Pons (tissue), 1 donor: ENCODE measurements at regions not wholly inside any gene's neighbourhood (a gene's known extent, or its start where the extent isn't known, plus 50 kb on each side); places are given as distances from the start of the nearest gene placed in this dataset.

Experiments used
- DNase-seq: peaks from one replicate; pipeline ENCODE4 v3.0.0-alpha.2; 2016; ENCODE audit warnings: low spot score

GRCh38 chr11:119816660-119817059 is 87.7 kb upstream of the NECTIN1 start:
- no peak for DNase-seq

GRCh38 chr11:119814766-119815165 is 85.8 kb upstream of the NECTIN1 start:
- no peak for DNase-seq

- DNase-seq, result no peak
These were observed 81.7 kb upstream of the NECTIN1 start for GRCh38 chr11:119810478-119811232.

GRCh38 chr11:119809346-119809745 is 80.3 kb upstream of the NECTIN1 start:
- no peak for DNase-seq

GRCh38 chr11:119808407-119809185 is 79.6 kb upstream of the NECTIN1 start:
- DNase-seq, result no peak

- no peak for DNase-seq
These were observed 78.8 kb upstream of the NECTIN1 start for GRCh38 chr11:119807841-119808240.

GRCh38 chr11:119807402-119807801 is 78.4 kb upstream of the NECTIN1 start:
- DNase-seq, result no peak

GRCh38 chr11:119806064-119806915 is 77.3 kb upstream of the NECTIN1 start:
- DNase-seq, result no peak

- DNase-seq, result no peak
These were observed 76.7 kb upstream of the NECTIN1 start for GRCh38 chr11:119805663-119806062.

- DNase-seq, result no peak
These were observed 75.7 kb upstream of the NECTIN1 start for GRCh38 chr11:119804698-119805097.

- no peak for DNase-seq
These were observed 74.8 kb upstream of the NECTIN1 start for GRCh38 chr11:119803726-119804294.

- DNase-seq, result no peak
These were observed 74.1 kb upstream of the NECTIN1 start for GRCh38 chr11:119803139-119803538.

- DNase-seq, result no peak
These were observed 73.7 kb upstream of the NECTIN1 start for GRCh38 chr11:119802670-119803069.

GRCh38 chr11:119800619-119801018 is 71.6 kb upstream of the NECTIN1 start:
- DNase-seq, result no peak

- no peak for DNase-seq
These were observed 71.2 kb upstream of the NECTIN1 start for GRCh38 chr11:119800171-119800570.

- no peak for DNase-seq
These were observed 69.7 kb upstream of the NECTIN1 start for GRCh38 chr11:119798656-119799055.

- no peak for DNase-seq
These were observed 68.7 kb upstream of the NECTIN1 start for GRCh38 chr11:119797736-119798135.

- no peak for DNase-seq
These were observed 68.2 kb upstream of the NECTIN1 start for GRCh38 chr11:119797123-119797611.

- no peak for DNase-seq
These were observed 67.5 kb upstream of the NECTIN1 start for GRCh38 chr11:119796363-119797060.

- DNase-seq, result no peak
These were observed 66.7 kb upstream of the NECTIN1 start for GRCh38 chr11:119795690-119796089.

- no peak for DNase-seq
These were observed 66.2 kb upstream of the NECTIN1 start for GRCh38 chr11:119795231-119795630.
